Stimulated activated CD4-positive, alpha-beta T cell treated with anti-CD3 and anti-CD28 coated beads, Interleukin-12 subunit alpha, Interleukin-12 subunit beta, amount 100 ng/mL, for 24 hours (primary cell): ENCODE measurements at regions not wholly inside any gene's neighbourhood (a gene's known extent, or its start where the extent isn't known, plus 50 kb on each side); places are given as distances from the start of the nearest gene placed in this dataset.

ENCODE experiments used
- DNase-seq, 2 experiments: peaks; one replicate each; pipeline ENCODE4 v3.0.0-alpha.2; 2020; ENCODE audit warnings: low read depth in 2 of 2

DNA sequence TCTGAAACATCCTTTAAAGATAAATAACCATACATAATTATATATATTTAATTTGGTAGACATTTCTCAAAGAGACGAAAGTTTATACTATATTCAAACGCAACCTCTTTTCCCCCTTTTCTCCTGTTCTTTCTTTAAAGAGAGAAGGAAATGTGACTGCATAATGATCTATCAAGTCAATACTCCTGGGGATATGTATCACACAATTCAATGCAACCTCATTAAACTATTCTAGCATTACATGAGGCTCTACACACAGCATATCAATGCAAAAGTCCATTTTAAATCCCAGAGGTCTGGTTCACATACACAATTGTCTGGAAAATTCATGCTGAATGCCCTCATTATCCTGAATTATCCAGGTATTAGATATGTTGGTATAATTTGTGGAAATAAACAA, 330.7 kb downstream of the LMX1A start:
- no peak for DNase-seq

- DNase-seq, result no peak
These were observed 341.8 kb downstream of the LMX1A start for GRCh38 chr1:165014753-165015152.

DNA sequence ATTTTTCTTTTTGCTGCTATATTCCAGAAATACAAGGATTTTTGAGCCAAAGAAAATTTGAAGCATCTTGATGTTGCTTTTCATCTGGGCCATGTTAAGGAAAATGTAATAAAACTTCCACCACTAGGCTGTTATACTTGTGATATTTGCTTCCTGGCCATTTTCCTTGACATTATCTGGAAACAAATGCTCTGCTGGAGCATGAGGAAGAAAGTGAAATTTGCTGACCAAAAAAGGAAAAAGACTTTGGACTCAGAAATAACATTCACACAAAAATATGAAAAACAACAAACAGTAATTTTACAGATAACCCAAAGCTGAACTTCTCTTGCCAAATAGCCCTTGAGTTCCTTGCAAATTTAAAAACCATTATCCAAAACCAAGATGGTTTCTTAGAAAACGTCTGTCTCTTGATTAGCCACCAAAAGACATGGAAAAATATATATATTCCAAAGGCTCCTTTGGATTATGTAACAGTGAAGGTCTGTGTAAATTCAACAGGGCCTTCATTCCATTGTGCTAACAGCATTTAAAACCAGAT, 344.5 kb downstream of the LMX1A start:
- no peak for DNase-seq

GRCh38 chr1:165011186-165011585, 345.3 kb downstream of the LMX1A start:
- DNase-seq, result no peak

DNA sequence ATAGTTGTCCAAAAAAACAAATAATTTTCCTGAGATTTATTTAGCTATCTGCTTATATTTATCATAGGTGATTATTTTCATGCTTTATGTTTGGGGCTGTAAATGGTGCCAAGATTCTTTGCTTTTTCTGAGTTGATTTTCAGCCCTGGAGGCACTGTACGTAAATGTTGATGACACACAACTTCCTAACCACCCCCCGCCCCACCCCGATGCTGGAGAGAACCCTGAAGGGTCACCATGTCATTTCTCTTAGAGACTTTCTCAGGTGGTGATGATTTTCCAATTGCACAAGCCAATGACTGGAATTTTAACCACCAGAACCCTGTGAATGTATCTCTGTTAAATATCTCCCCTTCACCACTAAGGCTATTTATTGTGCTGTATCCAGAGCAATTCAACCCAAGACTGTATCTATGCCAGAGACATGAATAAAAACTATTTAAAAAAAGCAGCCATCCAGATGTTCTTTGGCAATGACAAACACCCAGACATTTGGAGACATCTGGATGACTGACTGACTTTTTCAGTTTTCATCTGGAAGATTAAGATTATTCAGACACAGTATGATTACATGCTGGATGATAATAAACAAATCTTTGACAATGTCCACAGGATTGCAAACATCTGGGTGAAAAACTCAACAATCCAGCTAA, 346.0 kb downstream of the LMX1A start:
- no peak for DNase-seq

DNA sequence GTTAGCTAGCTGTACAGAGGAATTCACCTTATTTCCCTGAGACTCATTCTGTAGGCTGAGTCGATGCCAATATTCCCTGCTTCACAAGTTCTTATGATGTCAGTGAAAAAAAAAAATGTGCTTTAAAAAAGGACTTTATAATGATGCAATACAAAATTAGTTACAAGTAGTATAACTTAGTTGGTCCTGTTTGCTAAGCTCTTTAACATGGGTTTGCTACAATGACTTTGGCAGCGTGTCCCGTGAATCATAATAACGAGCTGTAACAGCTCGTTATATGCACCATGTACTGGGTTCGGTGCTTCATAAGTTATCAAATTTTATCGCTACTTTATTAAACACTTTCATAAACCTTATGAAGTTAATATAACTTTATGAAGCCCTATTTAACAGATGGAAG, 349.7 kb downstream of the LMX1A start:
- DNase-seq, result no peak

- no peak for DNase-seq
These were observed 357.4 kb downstream of the LMX1A start for GRCh38 chr1:164999146-164999545.

DNA sequence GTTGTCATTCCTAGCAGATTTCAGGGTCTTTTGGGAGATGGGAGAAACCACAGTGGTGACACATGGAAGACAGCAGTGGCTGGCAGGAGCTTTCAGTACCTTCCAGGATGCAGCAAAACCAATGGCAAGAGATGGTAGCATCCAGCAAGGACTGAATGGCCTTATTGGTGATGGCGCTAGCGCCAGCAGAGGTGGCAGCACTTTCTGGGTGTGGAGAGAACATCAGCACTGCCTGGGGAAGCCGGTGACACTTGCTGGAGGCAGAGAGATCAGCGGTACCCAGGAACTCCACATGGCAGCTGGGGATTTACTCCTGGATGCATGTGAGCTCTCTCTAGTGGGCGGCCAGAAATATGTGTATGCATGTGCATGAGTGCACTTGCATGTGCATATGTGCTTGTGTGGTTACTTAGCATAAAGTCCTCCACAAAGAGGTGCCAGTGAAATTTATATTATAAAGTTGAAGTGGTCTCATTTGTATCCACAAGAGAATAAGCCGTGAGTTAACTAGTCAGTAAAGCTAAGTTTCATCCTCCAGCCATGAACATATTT, 364.7 kb downstream of the LMX1A start:
- no peak for DNase-seq

DNA sequence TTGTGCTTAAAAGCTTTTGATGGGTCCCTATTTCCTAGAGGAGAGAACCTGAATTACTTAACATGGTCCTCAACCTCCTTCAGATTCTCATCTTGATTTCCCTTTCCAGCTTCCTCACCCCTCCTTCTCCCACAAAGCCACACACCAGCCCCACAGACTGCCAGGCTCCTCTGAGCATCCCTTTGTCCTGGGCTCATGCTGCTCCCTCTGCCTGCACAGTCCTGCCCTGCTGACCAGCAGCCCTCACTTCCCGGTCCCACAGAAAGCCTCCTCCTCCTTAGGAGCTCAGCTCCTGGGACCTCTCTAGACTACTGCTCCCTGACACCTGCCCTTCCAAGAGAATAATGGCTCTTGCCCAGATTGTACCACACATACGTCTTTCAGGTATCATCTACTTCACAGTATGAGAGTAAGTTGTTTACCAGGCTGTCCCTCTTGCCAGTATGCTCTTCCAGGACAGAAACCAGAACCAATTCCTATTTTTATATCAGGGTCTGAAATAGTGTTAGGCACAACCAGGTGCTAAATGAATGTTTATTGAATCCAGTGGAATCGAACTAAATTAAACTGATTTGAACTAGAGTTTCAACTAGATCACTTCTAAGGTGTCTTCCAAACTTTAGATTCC, 373.4 kb downstream of the LMX1A start:
- no peak for DNase-seq

DNA sequence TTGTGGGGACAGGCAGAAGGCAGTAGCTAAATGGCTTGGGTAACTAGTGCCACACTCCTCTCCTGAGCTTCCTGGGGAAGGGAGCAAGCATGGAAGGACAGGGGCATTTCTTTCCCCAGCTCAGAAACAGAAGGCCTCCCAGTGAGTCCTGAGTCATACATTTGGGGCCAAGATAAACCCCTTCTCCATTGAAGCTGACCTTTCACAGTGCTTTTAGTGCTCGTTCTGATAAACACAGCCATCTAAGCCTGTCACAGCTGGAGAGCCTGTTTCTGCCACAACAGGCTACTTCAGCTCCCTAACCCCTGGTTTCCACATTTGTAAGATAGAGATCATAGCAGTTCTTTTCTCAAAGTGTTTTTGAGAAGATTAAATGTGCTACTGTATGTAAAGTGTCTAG, 374.0 kb downstream of the LMX1A start:
- DNase-seq, result no peak

DNA sequence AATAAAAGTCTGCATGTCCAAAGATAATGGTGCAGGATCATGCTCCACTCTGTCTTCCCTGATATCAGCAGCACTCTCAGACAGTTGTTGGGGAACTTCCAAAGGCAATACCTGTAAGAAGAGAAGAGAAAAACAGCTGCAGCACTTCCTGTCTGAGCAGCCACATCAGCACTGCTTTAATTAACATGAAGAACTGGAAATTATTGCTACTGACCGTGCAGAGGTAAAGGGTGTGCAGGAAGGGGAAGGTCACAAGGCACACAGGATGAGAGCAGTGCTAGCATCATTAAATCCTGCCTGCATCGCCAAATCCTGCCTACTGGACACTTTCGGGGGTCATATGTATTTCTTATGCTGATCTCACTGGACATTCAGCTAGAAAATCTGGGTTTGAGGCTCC, 379.0 kb downstream of the LMX1A start:
- DNase-seq, result no peak

- no peak for DNase-seq
These were observed 384.5 kb downstream of the LMX1A start for GRCh38 chr1:164971921-164972415.

DNA sequence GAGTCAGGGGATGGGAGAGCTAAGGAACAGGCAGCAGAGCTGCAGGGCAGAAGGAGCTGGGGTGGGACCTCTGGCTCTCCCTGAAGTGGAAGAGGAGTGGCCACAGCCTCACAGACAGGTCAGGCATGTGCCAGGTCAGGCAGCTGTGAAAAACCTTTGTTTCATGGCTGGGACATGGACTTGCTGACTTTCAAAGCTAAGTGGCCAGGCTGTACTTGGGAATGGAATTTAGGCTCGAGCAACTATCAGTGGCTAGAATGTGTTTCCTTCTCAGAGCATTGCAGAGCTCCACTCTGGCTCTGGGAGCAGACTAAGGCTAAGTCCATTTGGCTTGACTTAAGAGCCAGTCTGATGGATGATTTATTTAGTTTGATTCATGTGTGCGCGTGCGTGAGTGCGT, 385.1 kb downstream of the LMX1A start:
- no peak for DNase-seq

DNA sequence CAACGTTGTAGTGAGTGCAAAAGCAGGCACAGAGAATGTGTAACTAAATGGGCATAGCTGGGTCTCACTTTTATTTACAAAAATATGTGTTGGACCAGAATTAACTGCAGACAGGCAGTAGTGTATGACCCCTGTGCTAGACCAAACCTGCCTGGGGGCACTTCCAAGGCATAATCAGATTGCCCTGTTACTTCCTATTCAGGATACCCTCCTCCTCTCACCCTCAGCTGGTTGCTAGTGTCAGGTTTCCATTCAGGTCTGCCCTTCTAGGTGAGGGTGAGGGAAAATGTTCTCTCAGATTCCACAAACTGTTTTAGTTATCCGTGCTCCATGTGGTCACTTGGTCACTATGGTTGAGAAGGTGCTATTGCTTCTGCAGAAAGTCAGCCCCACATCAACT, 387.3 kb downstream of the LMX1A start:
- DNase-seq, result no peak

DNA sequence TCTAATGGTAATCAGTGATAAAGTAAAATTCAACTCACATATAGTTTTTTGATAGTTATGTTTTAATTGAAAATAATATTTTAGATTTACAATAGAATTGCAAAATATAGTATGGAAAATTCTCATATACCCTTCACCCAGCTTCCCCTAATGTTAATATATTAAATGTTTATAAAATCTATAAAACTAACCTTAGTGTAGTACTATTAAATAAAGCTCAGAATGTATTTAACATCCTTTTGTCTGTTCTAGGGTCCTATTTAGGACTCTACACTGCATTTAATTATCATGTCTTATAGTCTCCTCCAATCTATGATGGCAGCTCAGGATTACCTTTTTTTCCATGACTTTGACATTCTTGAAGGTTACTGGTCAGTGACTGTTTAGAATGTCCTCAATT, 389.2 kb downstream of the LMX1A start:
- DNase-seq, result no peak

DNA sequence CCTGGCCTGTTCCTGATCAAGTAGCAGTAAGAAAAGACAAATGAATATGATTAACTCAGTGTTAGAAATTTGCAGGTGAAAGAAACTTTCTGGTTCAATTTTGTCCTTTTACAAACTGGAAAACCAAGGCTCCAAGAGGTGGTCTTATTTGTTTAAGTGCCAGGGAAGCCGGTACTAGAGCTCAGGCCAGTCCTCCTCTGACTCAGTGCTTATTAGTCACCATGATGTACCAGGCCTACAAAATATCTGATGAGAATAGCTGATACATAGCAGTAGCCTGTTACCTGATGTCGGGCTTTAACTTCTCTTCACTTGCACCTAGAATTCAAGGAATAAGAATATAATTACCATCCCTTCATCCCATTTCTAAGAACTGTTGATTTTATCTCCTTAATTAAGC, 394.8 kb downstream of the LMX1A start:
- no peak for DNase-seq

- no peak for DNase-seq
These were observed 397.3 kb downstream of the LMX1A start for GRCh38 chr1:164958982-164959768.

- no peak for DNase-seq
These were observed 394.8 kb downstream of the PBX1 start for GRCh38 chr1:164953815-164954214.

GRCh38 chr1:164953098-164953497, 394.1 kb downstream of the PBX1 start:
- no peak for DNase-seq

DNA sequence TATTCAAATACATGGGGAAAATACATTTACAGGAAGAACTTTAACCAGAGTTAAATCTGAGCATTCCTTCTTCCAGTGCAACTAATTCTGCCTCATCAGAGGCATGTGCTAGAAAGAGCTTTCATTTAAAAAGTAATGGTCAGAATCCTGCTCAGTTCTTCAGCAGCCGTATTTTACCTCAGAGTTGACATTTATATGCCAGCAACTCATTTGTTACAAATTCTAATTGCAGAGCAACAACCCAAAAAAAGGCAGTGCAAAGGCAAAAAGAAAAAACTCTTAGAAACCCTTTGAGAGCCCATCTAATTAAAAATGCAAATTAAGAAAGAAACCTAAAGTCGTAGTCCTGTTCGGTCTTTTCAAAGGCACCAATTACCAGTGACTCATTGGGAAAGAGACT, 392.5 kb downstream of the PBX1 start:
- no peak for DNase-seq

DNA sequence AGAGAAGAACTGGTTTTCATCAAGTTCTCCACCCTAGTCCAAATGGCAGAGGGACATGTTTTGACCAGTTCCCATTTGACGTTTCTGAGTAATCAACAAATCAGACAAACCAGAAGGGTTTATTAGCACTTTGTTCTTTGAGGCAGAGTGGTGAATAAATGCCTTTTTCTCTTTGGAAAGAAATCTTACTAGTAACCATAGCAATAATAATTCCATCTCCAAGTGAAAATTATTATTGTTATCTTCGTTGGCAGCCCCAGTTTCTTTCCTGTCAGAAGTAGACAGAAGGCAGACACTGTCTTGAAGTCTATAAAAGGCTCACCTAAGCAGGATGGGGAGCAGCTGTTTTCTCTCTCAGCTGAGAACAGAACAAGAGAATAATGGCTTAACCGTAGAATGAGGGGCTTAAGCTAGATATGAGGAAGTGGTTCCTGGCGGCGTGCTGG, 391.6 kb downstream of the PBX1 start:
- DNase-seq, result no peak

- DNase-seq, result no peak
These were observed 390.9 kb downstream of the PBX1 start for GRCh38 chr1:164949771-164950471.
